SK-N-SH treated with all-trans-retinoic acid at 6 μM for 48 hours (cell line): ENCODE measurements at regions not wholly inside any gene's neighbourhood (a gene's known extent, or its start where the extent isn't known, plus 50 kb on each side); places are given as distances from the start of the nearest gene placed in this dataset.

ENCODE experiments used
- ESRRG ChIP-seq: fragments of 250-450 bp; sonication (Bioruptor Pico); IDR thresholded peaks from 2 replicates; pipeline ENCODE4 v1.6.1; 2021; ENCODE audit warnings: mild to moderate bottlenecking
- ISL1 ChIP-seq: fragments of 250-450 bp; sonication (Bioruptor Pico); IDR thresholded peaks from 2 replicates; pipeline ENCODE4 v2.1.2; 2022; ENCODE audit warnings: mild to moderate bottlenecking, moderate library complexity

DNA sequence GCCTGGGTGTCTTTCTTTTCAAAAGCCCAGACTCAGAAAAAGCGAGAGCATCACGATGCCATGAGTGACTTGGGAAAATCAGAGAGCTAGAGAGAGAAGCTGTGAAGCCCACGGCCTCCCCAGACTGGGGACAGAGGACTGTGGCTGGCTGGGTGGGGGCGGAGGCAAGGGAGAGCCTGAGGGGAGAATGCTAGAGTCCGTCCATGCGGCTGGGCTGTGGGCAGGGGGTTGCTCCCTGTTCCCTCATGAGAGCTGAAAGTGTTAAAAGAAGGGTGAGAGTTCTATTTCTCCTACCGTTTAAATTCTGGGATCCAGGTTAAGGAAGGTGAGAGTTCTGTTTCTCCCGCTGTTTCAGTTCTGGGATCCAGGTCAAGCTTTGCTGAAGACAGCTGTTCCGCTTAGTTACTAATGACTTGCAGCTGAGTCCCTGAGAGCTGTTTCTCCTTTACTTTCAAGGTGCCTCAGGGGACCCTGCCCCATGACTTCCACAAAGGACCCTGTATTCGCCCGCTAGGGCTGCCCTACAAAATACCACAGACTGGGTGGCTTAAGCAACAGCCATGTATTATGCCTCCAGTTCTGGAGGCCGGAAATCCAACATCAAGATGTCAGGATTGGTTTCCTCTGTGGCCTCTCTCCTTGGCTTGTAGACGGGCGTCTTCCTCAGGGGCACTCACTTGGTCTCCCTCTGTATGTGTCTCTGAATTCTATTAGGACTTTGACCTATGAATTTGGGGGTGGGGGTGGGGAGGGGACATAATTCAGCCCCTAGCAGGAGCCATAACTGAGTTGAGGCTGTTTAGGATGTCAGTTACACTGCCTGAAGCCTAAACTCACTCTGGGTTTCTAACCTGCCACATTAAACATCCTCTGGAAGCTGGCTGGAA lies 127.0 kb downstream of the PXDC1 start:
- TF ChIP-seq ISL1 (CRISPR knock-in tag) (no peak), ESRRG (CRISPR knock-in tag) (no peak)
